Endothelial cell of umbilical vein (primary cell): ENCODE measurements at regions not wholly inside any gene's neighbourhood (a gene's known extent, or its start where the extent isn't known, plus 50 kb on each side); places are given as distances from the start of the nearest gene placed in this dataset.

Source experiments
- BruUV-seq: library from RNA; stranded (reverse); fragments of 400-500 nt; replicated peaks from 2 replicates; lab custom pipeline; 2021; lab: Mats Ljungman, UMichigan
- CTCF ChIA-PET: fragments of 300-600, 350-600 bp; sonication (Branson Sonifier 250); formaldehyde crosslinking; loops from one replicate; lab custom pipeline; 2021; ENCODE audit warnings: antibody characterized with exemption, inconsistent platforms; lab: Charles Lee
- POLR2A ChIA-PET: fragments of 300-600, 350-600 bp; sonication (Branson Sonifier 250); formaldehyde crosslinking; loops from one replicate; lab custom pipeline; 2021; ENCODE audit warnings: antibody characterized with exemption, inconsistent platforms; lab: Charles Lee
- DNase-seq: peaks from one replicate; pipeline ENCODE4 v3.0.0-alpha.2; 2011; ENCODE audit warnings: low read depth, low spot score
- FAIRE-seq: peaks from 2 replicates; lab custom pipeline; 2011; peaks lifted over from hg19 to GRCh38; lab: Jason Lieb, UNC
- H2AFZ ChIP-seq: 2 replicates; pipeline ENCODE4 v1.6.0; 2012; ENCODE audit warnings: low read depth, low read length, control low read depth, inconsistent platforms
- H3K27ac ChIP-seq: 2 replicates; pipeline ENCODE4 v1.5.1; 2011; ENCODE audit warnings: low read depth, mild to moderate bottlenecking, control low read depth, low read length, moderate library complexity; ENCODE audit not compliant: insufficient read depth
- H3K27me3 ChIP-seq, 2 experiments: 2 replicates each; pipeline versions ENCODE4 v1.6.0 to v1.6.1; 2011; ENCODE audit warnings: low read length in 2 of 2, mixed read lengths in 1 of 2; ENCODE audit not compliant: control insufficient read depth in 2 of 2, insufficient read depth in 2 of 2
- H3K36me3 ChIP-seq, 2 experiments: 2 replicates in 1 of 2; 3 replicates in 1 of 2; pipeline ENCODE4 v1.5.1; 2011; ENCODE audit warnings: low read length in 2 of 2, mild to moderate bottlenecking in 1 of 2, moderate library complexity in 1 of 2; ENCODE audit not compliant: control insufficient read depth in 2 of 2, insufficient read depth in 2 of 2; ENCODE audit errors: extremely low read depth in 1 of 2
- H3K4me1 ChIP-seq: 3 replicates; pipeline ENCODE4 v1.5.1; 2011; ENCODE audit warnings: mild to moderate bottlenecking, low read length; ENCODE audit not compliant: control insufficient read depth, insufficient read depth; ENCODE audit errors: extremely low read depth
- H3K4me2 ChIP-seq: 2 replicates; pipeline ENCODE4 v1.6.1; 2011; ENCODE audit warnings: low read length, control low read depth, mixed read lengths; ENCODE audit not compliant: insufficient read depth
- H3K4me3 ChIP-seq, 3 experiments: fragments of 200-600 bp in 1 of 3; sonication (generic), shearing (Covaris generic) in 1 of 3; replicated peaks in 1 of 3; 2 replicates each; pipeline ENCODE4 v1.5.1; 2011 to 2016; ENCODE audit warnings: control low read depth in 3 of 3, low read length in 3 of 3, mild to moderate bottlenecking in 2 of 3, inconsistent platforms in 1 of 3, low read depth in 1 of 3, moderate library complexity in 1 of 3; ENCODE audit not compliant: insufficient read depth in 1 of 3
- H3K79me2 ChIP-seq: 2 replicates; pipeline ENCODE4 v1.6.0; 2012; ENCODE audit warnings: low read length, inconsistent platforms; ENCODE audit not compliant: control insufficient read depth, insufficient read depth
- H3K9ac ChIP-seq: replicated peaks from 2 replicates; pipeline ENCODE3; 2011; ENCODE audit warnings: low read length, control low read depth; ENCODE audit not compliant: insufficient read depth; ENCODE audit errors: extremely low read depth
- H3K9me1 ChIP-seq: replicated peaks from 3 replicates; pipeline ENCODE4 v1.6.0; 2011; ENCODE audit warnings: mild to moderate bottlenecking, low read length; ENCODE audit not compliant: control insufficient read depth, insufficient read depth; ENCODE audit errors: extremely low read depth
- H3K9me3 ChIP-seq: replicated peaks from 2 replicates; pipeline ENCODE4 v1.5.1; 2012; ENCODE audit warnings: low read length, inconsistent platforms; ENCODE audit not compliant: control insufficient read depth, insufficient read depth
- H4K20me1 ChIP-seq: replicated peaks from 2 replicates; pipeline ENCODE3; 2011; ENCODE audit warnings: mild to moderate bottlenecking, low read length; ENCODE audit not compliant: control insufficient read depth, insufficient read depth; ENCODE audit errors: extremely low read depth
- CTCF ChIP-seq, 2 donors: IDR thresholded peaks; 1 replicate in 1 of 2; 2 replicates in 1 of 2; pipeline ENCODE4 v1.5.1; 2011; ENCODE audit warnings: low read length in 2 of 2, mild to moderate bottlenecking in 2 of 2, moderate library complexity in 2 of 2, control low read depth in 1 of 2, inconsistent platforms in 1 of 2, low read depth in 1 of 2; ENCODE audit not compliant: insufficient read depth in 1 of 2; ENCODE audit errors: extremely low read depth in 1 of 2
- EZH2 ChIP-seq: IDR thresholded peaks from 2 replicates; pipeline ENCODE4 v1.6.1; 2012; ENCODE audit warnings: borderline replicate concordance, low read depth, mild to moderate bottlenecking, moderate library complexity, low read length, inconsistent platforms; ENCODE audit not compliant: severe bottlenecking
- FOS ChIP-seq: IDR thresholded peaks from 2 replicates; pipeline ENCODE4 v1.6.1; 2011; ENCODE audit warnings: mild to moderate bottlenecking, low read length, moderate library complexity, borderline replicate concordance; ENCODE audit not compliant: insufficient read depth
- GATA2 ChIP-seq: IDR thresholded peaks from 2 replicates; pipeline ENCODE4 v1.7.0; 2011; ENCODE audit warnings: low read depth, mild to moderate bottlenecking, moderate library complexity, mixed read lengths, low read length; ENCODE audit not compliant: insufficient read length, insufficient read depth
- JUN ChIP-seq: IDR thresholded peaks from 2 replicates; pipeline ENCODE4 v1.6.1; 2011; ENCODE audit warnings: borderline replicate concordance, low read depth; ENCODE audit not compliant: insufficient read length, insufficient read depth
- MAX ChIP-seq: IDR thresholded peaks from 2 replicates; pipeline ENCODE4 v1.6.1; 2011; ENCODE audit not compliant: insufficient read depth, insufficient read length
- MYC ChIP-seq: IDR thresholded peaks from one replicate; pipeline ENCODE4 v1.6.1; 2011; ENCODE audit warnings: mild to moderate bottlenecking, low read depth, low read length
- POLR2A ChIP-seq: IDR thresholded peaks from 2 replicates; pipeline ENCODE4 v1.6.1; 2012; ENCODE audit warnings: low read depth, mild to moderate bottlenecking, control low read depth, low read length
- POLR2AphosphoS5 ChIP-seq: IDR thresholded peaks from 2 replicates; pipeline ENCODE4 v1.6.1; 2012; ENCODE audit warnings: low read depth, mild to moderate bottlenecking, control low read depth, low read length, moderate library complexity; ENCODE audit not compliant: insufficient read depth
- dilution Hi-C: fragments of 300-500 bp; cut with MboI; formaldehyde crosslinking; loops from one replicate; pipeline ENCODE4 v1.15.0; 2019; ENCODE audit warnings: low sequenced_read_pairs; ENCODE audit not compliant: extremely low pct_ligation_motif_present
- intact Hi-C: fragments of 100-400 bp; cut with micrococcal nuclease; formaldehyde crosslinking; loops from one replicate; pipeline ENCODE4 v1.10.0; 2022

- no peak overlapping the region for H3K4me3 ChIP-seq
- H3K27ac ChIP-seq = no peak overlapping the region
- no peak overlapping the region for H3K4me2 ChIP-seq
- dilution Hi-C loops (no loop called here), intact Hi-C loops (no loop called here)
- no peak overlapping the region for H3K9ac ChIP-seq
- CTCF ChIA-PET = no interaction called here
- no TSS peak for BruUV-seq
- no peaks in the 10 kb centered on the region for H3K36me3 ChIP-seq
- TF ChIP-seq MYC (no peak), POLR2AphosphoS5 (no peak), EZH2 (no peak), FOS (no peak)
- no peaks in the 10 kb centered on the region for H3K4me1 ChIP-seq
- FAIRE-seq (no peak), DNase-seq (no peak)
- no peaks in the 10 kb centered on the region for H4K20me1 ChIP-seq
- no peak overlapping the region for H2AFZ ChIP-seq
- no peaks in the 10 kb centered on the region for H3K9me1 ChIP-seq
- H3K79me2 ChIP-seq = no peaks in the 10 kb centered on the region
- peaks cover 2 to 12% of the 10 kb centered on the region in 2 experiments for H3K27me3 ChIP-seq
- H3K9me3 ChIP-seq = no peaks in the 10 kb centered on the region
- POLR2A ChIA-PET = no interaction called here
Measured at GRCh38 chr1:62954758-62955157, 170.8 kb downstream of the ATG4C start.

GRCh38 chr1:62955666-62956065, 171.7 kb downstream of the ATG4C start:
- intact Hi-C loops = no loop called here
- FAIRE-seq (no peak), DNase-seq (no peak)
- TF ChIP-seq POLR2AphosphoS5 (no peak), POLR2A (no peak), EZH2 (no peak), FOS (no peak), MYC (no peak), JUN (no peak), GATA2 (no peak), CTCF (IDR thresholded peaks at IDR 0.05; ENCODE audit: extremely low read depth in 1 of 2, insufficient read depth in 1 of 2, low read depth in 1 of 2, low read length in 2 of 2) (no peak), MAX (no peak)
- no peaks in the 10 kb centered on the region for H3K4me1 ChIP-seq
- dilution Hi-C loops = no loop called here
- no peak overlapping the region for H3K4me2 ChIP-seq
- BruUV-seq = no TSS peak
- no peaks in the 10 kb centered on the region for H3K9me1 ChIP-seq
- H3K36me3 ChIP-seq = no peaks in the 10 kb centered on the region
- H3K4me3 ChIP-seq = no peak overlapping the region
- no peaks in the 10 kb centered on the region for H3K79me2 ChIP-seq
- H3K27me3 ChIP-seq = peaks cover 0 to 12% of the 10 kb centered on the region in 2 experiments
- no peaks in the 10 kb centered on the region for H4K20me1 ChIP-seq
- POLR2A ChIA-PET = no interaction called here
- no peak overlapping the region for H3K27ac ChIP-seq
- no peak overlapping the region for H3K9ac ChIP-seq
- no peaks in the 10 kb centered on the region for H3K9me3 ChIP-seq
- H2AFZ ChIP-seq = no peak overlapping the region
- CTCF ChIA-PET = no interaction called here
